RWPE2 (cell line): ENCODE measurements at regions not wholly inside any gene's neighbourhood (a gene's known extent, or its start where the extent isn't known, plus 50 kb on each side); places are given as distances from the start of the nearest gene placed in this dataset.

Experiments
- ATAC-seq: fragments of 200-7000 bp; cut with Tn5 transposase; 3 replicates; pipeline ENCODE4 v1.9.1; 2021; ENCODE audit warnings: low read depth
- DNase-seq: peaks from one replicate; pipeline ENCODE4 v3.0.0-alpha.2; 2020; ENCODE audit warnings: low spot score
- H3K27ac ChIP-seq: fragments of 450-650 bp; 2 replicates; pipeline ENCODE4 v1.5.1; 2017; ENCODE audit warnings: mild to moderate bottlenecking; ENCODE audit not compliant: poor library complexity, severe bottlenecking
- H3K27me3 ChIP-seq: fragments of 250-450 bp; sonication (Bioruptor Pico); 2 replicates; pipeline ENCODE4 v1.5.1; 2021; ENCODE audit warnings: mild to moderate bottlenecking, moderate library complexity; ENCODE audit not compliant: insufficient read depth, poor library complexity, severe bottlenecking
- H3K36me3 ChIP-seq: fragments of 250-450 bp; sonication (Bioruptor Pico); 2 replicates; pipeline ENCODE4 v1.5.1; 2020; ENCODE audit warnings: low read depth, mild to moderate bottlenecking, moderate library complexity
- H3K4me1 ChIP-seq: fragments of 250-450 bp; sonication (Bioruptor Pico); 2 replicates; pipeline ENCODE4 v1.5.1; 2021; ENCODE audit warnings: mild to moderate bottlenecking, moderate library complexity; ENCODE audit not compliant: insufficient read depth, poor library complexity, severe bottlenecking
- H3K4me3 ChIP-seq: fragments of 250-450 bp; sonication (Bioruptor Pico); 2 replicates; pipeline ENCODE4 v1.5.1; 2021; ENCODE audit warnings: mild to moderate bottlenecking, moderate library complexity; ENCODE audit not compliant: severe bottlenecking
- H3K9me3 ChIP-seq: fragments of 250-450 bp; sonication (Bioruptor Pico); 2 replicates; pipeline ENCODE4 v1.5.1; 2021; ENCODE audit warnings: mild to moderate bottlenecking, moderate library complexity; ENCODE audit not compliant: severe bottlenecking
- CTCF ChIP-seq: fragments of 450-650 bp; IDR thresholded peaks from one replicate; pipeline ENCODE4 v1.5.1; 2017; ENCODE audit warnings: mild to moderate bottlenecking, moderate library complexity; ENCODE audit not compliant: poor library complexity, severe bottlenecking

- Histone ChIP-seq H3K27me3 (no peaks in the 10 kb centered on the region), H3K4me1 (peaks cover 69% of the 10 kb centered on the region), H3K4me3 (no peak overlapping the region), H3K36me3 (no peaks in the 10 kb centered on the region), H3K27ac (peak overlapping the region; percentile 88), H3K9me3 (no peaks in the 10 kb centered on the region)
- DNase-seq (no peak), ATAC-seq (no peak)
- no peak for TF ChIP-seq CTCF
These were observed 85.7 kb upstream of the SOX2 start for GRCh38 chr3:181626036-181626435.

GRCh38 chr3:181623924-181624694, 87.6 kb upstream of the SOX2 start:
- peaks cover 50% of the 10 kb centered on the region for H3K4me1 ChIP-seq
- no peaks in the 10 kb centered on the region for H3K27me3 ChIP-seq
- ATAC-seq: peak; percentile 77
- H3K9me3 ChIP-seq: no peaks in the 10 kb centered on the region
- peak overlapping the region; percentile 88 for H3K27ac ChIP-seq
- no peak for TF ChIP-seq CTCF
- no peaks in the 10 kb centered on the region for H3K36me3 ChIP-seq
- peak; percentile 64 for DNase-seq
- no peak overlapping the region for H3K4me3 ChIP-seq

GRCh38 chr3:181622365-181622764, 89.4 kb upstream of the SOX2 start:
- TF ChIP-seq CTCF: no peak

GRCh38 chr3:181619897-181620296, 91.8 kb upstream of the SOX2 start:
- peaks cover 33% of the 10 kb centered on the region for H3K4me1 ChIP-seq
- no peaks in the 10 kb centered on the region for H3K36me3 ChIP-seq
- no peak for ATAC-seq
- H3K27ac ChIP-seq: no peak overlapping the region
- no peak overlapping the region for H3K4me3 ChIP-seq
- no peaks in the 10 kb centered on the region for H3K27me3 ChIP-seq
- no peak for DNase-seq
- TF ChIP-seq CTCF: no peak
- no peaks in the 10 kb centered on the region for H3K9me3 ChIP-seq

More at GRCh38 chr3:181622365-181622764, 89.4 kb upstream of the SOX2 start:
- DNase-seq: no peak
- H3K27me3 ChIP-seq: no peaks in the 10 kb centered on the region
- H3K36me3 ChIP-seq: no peaks in the 10 kb centered on the region
- H3K9me3 ChIP-seq: no peaks in the 10 kb centered on the region
- H3K27ac ChIP-seq: peak overlapping the region; percentile 88
- H3K4me1 ChIP-seq: peaks cover 43% of the 10 kb centered on the region
- peak; percentile 87 for ATAC-seq
- H3K4me3 ChIP-seq: no peak overlapping the region

- Histone ChIP-seq H3K4me1 (peaks cover 18% of the 10 kb centered on the region), H3K27ac (no peak overlapping the region), H3K27me3 (no peaks in the 10 kb centered on the region), H3K36me3 (no peaks in the 10 kb centered on the region), H3K4me3 (no peak overlapping the region), H3K9me3 (no peaks in the 10 kb centered on the region)
- no peak for ATAC-seq
- no peak for DNase-seq
- no peak for TF ChIP-seq CTCF
These were observed 93.5 kb upstream of the SOX2 start for GRCh38 chr3:181618260-181618659.
